CD4-positive, alpha-beta T cell treated with Interleukin-10 for 1 hour (primary cell): ENCODE measurements at regions not wholly inside any gene's neighbourhood (a gene's known extent, or its start where the extent isn't known, plus 50 kb on each side); places are given as distances from the start of the nearest gene placed in this dataset.

ENCODE experiments used
- DNase-seq: peaks from one replicate; pipeline ENCODE4 v3.0.0-alpha.2; 2020

GRCh38 chr4:111187108-111187507 is 564.2 kb upstream of the PITX2 start:
- no peak for DNase-seq

DNA sequence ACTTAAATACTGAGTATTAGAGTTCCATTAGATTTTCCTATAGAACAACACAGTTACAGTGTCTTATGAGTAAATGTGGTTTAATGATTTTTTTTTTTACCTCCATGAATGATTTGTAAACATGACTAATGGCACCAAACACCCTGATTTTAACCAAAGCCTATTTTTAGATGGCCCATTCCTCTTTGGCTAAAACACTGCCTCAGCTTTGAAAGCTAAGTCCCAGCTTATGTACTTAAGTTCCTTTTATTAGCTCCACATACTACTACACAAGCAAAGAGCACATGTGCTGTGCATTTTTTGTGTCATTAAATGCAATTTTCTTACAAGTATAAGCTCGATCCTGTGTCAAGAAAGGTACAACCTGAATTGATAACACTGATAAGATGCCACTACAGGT is 575.6 kb upstream of the PITX2 start:
- no peak for DNase-seq

- DNase-seq = no peak
Observed at GRCh38 chr4:111204797-111205196, 581.9 kb upstream of the PITX2 start.

DNA sequence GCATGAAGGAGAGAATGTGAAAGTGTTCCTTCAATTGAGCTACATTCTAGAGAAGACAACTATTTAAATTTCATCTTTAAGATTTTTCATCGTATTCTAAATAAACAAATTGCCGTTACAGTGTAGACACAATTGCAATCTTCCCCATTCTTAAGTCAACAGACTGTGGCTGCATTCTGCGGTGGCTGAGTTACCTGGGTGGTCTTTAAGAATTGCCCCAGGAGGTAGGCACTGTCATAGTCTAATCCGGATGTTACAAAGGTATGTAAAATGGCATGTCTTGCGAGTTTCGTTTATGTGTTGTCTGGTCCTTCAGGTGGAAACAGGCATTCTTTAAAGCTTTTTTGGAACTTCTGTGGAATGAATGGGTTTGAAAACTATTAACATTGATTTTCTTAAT is 586.1 kb upstream of the PITX2 start:
- no peak for DNase-seq

GRCh38 chr4:111209706-111210105 is 586.8 kb upstream of the PITX2 start:
- DNase-seq = no peak

GRCh38 chr4:111210595-111210994 is 587.7 kb upstream of the PITX2 start:
- no peak for DNase-seq

GRCh38 chr4:111213531-111213930 is 590.7 kb upstream of the PITX2 start:
- no peak for DNase-seq

DNA sequence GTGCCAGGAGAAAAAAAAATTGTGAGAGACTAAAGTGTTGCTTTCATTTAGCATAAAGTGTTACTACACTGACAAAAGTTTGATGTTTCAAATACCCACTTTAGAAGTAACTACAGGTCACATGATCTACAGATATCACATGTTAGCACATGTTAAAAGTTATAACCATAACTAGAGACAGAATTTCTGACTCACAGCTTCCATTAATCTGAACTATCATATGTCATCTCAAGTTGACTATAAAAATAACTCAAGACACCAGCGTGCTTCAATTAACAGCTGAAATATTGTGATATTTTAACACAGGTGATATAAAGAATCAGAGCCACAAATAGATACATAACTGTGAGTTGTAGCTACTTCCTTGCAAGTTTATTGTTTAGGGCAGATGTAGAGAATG is 591.5 kb upstream of the PITX2 start:
- no peak for DNase-seq

GRCh38 chr4:111215755-111216154 is 592.9 kb upstream of the PITX2 start:
- DNase-seq = no peak

GRCh38 chr4:111216791-111217190 is 593.9 kb upstream of the PITX2 start:
- no peak for DNase-seq

GRCh38 chr4:111221371-111221770 is 598.5 kb upstream of the PITX2 start:
- DNase-seq = no peak

- no peak for DNase-seq
Observed at GRCh38 chr4:111228396-111228795, 605.5 kb upstream of the PITX2 start.

- DNase-seq = no peak
Observed at GRCh38 chr4:111228874-111229273, 606.0 kb upstream of the PITX2 start.

- no peak for DNase-seq
Observed at GRCh38 chr4:111230265-111230664, 607.4 kb upstream of the PITX2 start.

DNA sequence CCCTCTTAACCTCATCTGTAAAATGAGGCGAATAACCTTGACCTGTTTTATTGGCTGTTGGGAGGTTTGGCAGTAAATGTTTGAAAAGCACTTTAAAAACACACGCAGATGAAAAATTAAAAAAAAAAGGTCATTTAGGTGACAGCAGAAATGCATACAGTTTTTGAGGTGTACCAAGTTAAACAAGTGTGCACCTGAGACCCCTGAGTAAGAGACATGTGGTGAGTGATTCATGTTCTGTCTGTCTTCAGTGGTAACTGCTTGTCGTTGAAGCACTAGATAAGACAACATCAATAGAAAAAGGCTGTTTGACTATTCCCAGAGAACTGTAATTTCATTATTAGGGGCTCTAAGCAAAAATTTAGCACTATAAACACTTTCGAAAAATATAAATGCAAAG is 608.4 kb upstream of the PITX2 start:
- no peak for DNase-seq

GRCh38 chr4:111234939-111235338 is 612.1 kb upstream of the PITX2 start:
- no peak for DNase-seq

DNA sequence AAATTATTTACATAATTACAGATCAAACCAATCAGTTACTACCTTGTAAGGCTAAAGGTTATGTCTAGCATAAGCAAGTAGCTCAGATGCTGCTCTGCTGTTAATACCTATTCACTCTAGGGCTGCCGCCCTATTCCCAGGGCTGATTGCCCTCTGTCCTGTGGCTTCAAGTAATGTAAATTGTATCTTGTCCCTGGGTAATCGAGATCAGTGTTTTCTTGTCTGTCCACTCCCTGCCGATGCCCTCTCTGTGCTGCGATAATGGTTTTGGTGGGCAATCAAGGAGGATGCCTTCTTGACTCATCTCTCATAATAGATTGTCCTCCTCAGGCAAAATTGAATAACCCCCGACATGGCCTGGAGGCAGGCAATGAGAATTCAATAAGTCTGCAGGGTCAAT is 641.0 kb upstream of the PITX2 start:
- DNase-seq = no peak

- DNase-seq = no peak
Observed at GRCh38 chr4:111266937-111267336, 644.1 kb upstream of the PITX2 start.

- DNase-seq = no peak
Observed at GRCh38 chr4:111267786-111268185, 644.9 kb upstream of the PITX2 start.

GRCh38 chr4:111268769-111269414 is 646.0 kb upstream of the PITX2 start:
- no peak for DNase-seq

- no peak for DNase-seq
Observed at GRCh38 chr4:111269439-111269838, 646.6 kb upstream of the PITX2 start.

GRCh38 chr4:111274060-111274459 is 651.2 kb upstream of the PITX2 start:
- DNase-seq = no peak

DNA sequence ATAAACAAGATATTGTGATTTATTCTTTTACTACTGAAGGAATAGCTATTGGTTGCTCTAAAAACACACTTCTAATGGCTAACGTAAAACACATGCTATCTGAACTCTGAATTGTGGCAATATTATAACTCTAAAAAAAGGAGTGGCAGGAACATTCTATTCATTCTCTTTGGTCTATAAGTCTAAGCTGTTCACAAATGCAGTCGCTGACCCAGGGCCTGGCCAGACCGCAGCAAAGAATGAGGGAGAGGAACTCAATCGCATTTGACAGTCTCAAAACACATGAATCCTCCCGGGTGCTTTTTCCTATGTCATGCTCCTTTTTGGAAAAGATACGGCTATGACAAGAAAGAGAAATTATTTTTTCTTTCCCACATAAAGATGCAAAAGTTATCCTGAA is 651.6 kb upstream of the PITX2 start:
- no peak for DNase-seq

GRCh38 chr4:111281219-111281618 is 658.3 kb upstream of the PITX2 start:
- DNase-seq = no peak

DNA sequence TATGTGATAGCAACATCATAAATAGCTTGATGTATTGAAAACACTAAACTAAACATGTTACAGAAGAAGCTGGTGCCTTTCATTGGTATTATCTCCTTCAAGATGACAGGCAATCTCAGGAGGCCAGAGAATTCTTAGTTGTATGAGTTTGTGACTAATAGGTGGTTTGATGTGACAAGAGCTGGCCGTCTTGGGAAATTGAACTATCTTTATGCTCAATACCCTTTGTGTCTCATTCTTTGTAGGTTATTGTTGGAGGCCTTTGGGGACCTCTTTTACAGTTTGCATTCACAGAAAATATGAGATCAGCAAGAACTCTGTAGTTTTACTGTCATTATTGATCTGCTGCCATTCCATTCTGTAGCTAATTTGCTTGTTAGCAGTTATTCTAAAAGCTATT is 659.2 kb upstream of the PITX2 start:
- DNase-seq = no peak
